Subcutaneous abdominal adipose tissue (tissue), 5 donors: ENCODE measurements at regions not wholly inside any gene's neighbourhood (a gene's known extent, or its start where the extent isn't known, plus 50 kb on each side); places are given as distances from the start of the nearest gene placed in this dataset.

ENCODE experiments used
- H3K27ac ChIP-seq: one replicate; pipeline ENCODE4 v1.7.0; 2013; ENCODE audit warnings: low read depth, mild to moderate bottlenecking, inconsistent platforms, low read length, moderate library complexity
- H3K27me3 ChIP-seq, 5 donors: one replicate each; pipeline ENCODE4 v1.7.0; 2013; ENCODE audit warnings: low read length in 5 of 5, inconsistent platforms in 1 of 5; ENCODE audit not compliant: control insufficient read depth in 5 of 5, insufficient read depth in 4 of 5
- H3K36me3 ChIP-seq, 5 donors: one replicate each; pipeline ENCODE4 v1.7.0; 2013; ENCODE audit warnings: low read length in 5 of 5; ENCODE audit not compliant: control insufficient read depth in 5 of 5, insufficient read depth in 5 of 5
- H3K4me1 ChIP-seq, 5 donors: one replicate each; pipeline ENCODE4 v1.7.0; 2013; ENCODE audit warnings: low read length in 5 of 5, mild to moderate bottlenecking in 3 of 5, moderate library complexity in 1 of 5; ENCODE audit not compliant: control insufficient read depth in 5 of 5, insufficient read depth in 5 of 5
- H3K4me3 ChIP-seq, 5 donors: one replicate each; pipeline ENCODE4 v1.7.0; 2013; ENCODE audit warnings: low read length in 5 of 5, low read depth in 1 of 5
- H3K9ac ChIP-seq, 5 donors: one replicate each; pipeline ENCODE4 v1.7.0; 2013; ENCODE audit warnings: low read length in 5 of 5, mild to moderate bottlenecking in 4 of 5, moderate library complexity in 3 of 5
- H3K9me3 ChIP-seq, 5 donors: one replicate each; pipeline ENCODE4 v1.7.0; 2013; ENCODE audit warnings: low read length in 5 of 5; ENCODE audit not compliant: control insufficient read depth in 5 of 5
- donor health status: healthy.
- donor health status: healthy.
- donor health status: healthy.
- donor health status: healthy.
- donor health status: healthy.

GRCh38 chr11:97786961-97787360 is 1233.8 kb upstream of the CNTN5 start:
- Histone ChIP-seq H3K4me3 (no peak overlapping the region), H3K9me3 (peaks cover 0 to 9% (median 3%) of the 10 kb centered on the region in 5 donors), H3K9ac (no peak overlapping the region), H3K27me3 (no peaks in the 10 kb centered on the region), H3K36me3 (no peaks in the 10 kb centered on the region), H3K4me1 (no peaks in the 10 kb centered on the region), H3K27ac (no peak overlapping the region)

GRCh38 chr11:97794876-97795275 is 1225.9 kb upstream of the CNTN5 start:
- H3K4me1 ChIP-seq: no peaks in the 10 kb centered on the region
- H3K27ac ChIP-seq: no peak overlapping the region
- no peak overlapping the region for H3K9ac ChIP-seq
- no peaks in the 10 kb centered on the region for H3K36me3 ChIP-seq
- no peaks in the 10 kb centered on the region for H3K9me3 ChIP-seq
- no peak overlapping the region for H3K4me3 ChIP-seq
- no peaks in the 10 kb centered on the region for H3K27me3 ChIP-seq

- H3K27ac ChIP-seq: no peak overlapping the region
- no peak overlapping the region for H3K4me3 ChIP-seq
- no peaks in the 10 kb centered on the region for H3K27me3 ChIP-seq
- H3K9ac ChIP-seq: no peak overlapping the region
- no peaks in the 10 kb centered on the region for H3K4me1 ChIP-seq
- no peaks in the 10 kb centered on the region for H3K9me3 ChIP-seq
- H3K36me3 ChIP-seq: no peaks in the 10 kb centered on the region
These were observed 1219.9 kb upstream of the CNTN5 start for GRCh38 chr11:97800891-97801290.

GRCh38 chr11:97814325-97814959 is 1206.3 kb upstream of the CNTN5 start:
- Histone ChIP-seq H3K9me3 (peaks cover 0 to 12% (median 6%) of the 10 kb centered on the region in 5 donors), H3K27ac (no peak overlapping the region), H3K4me1 (no peaks in the 10 kb centered on the region), H3K27me3 (no peaks in the 10 kb centered on the region), H3K36me3 (no peaks in the 10 kb centered on the region), H3K9ac (no peak overlapping the region), H3K4me3 (no peak overlapping the region)

- H3K27me3 ChIP-seq: no peaks in the 10 kb centered on the region
- no peak overlapping the region for H3K27ac ChIP-seq
- H3K36me3 ChIP-seq: no peaks in the 10 kb centered on the region
- no peak overlapping the region for H3K4me3 ChIP-seq
- no peaks in the 10 kb centered on the region for H3K4me1 ChIP-seq
- peaks cover 0 to 4% (median 2%) of the 10 kb centered on the region in 5 donors for H3K9me3 ChIP-seq
- H3K9ac ChIP-seq: no peak overlapping the region
These were observed 1205.1 kb upstream of the CNTN5 start for GRCh38 chr11:97815667-97816066.

GRCh38 chr11:97832451-97832850 is 1188.3 kb upstream of the CNTN5 start:
- no peak overlapping the region for H3K9ac ChIP-seq

GRCh38 chr11:97833412-97833811 is 1187.3 kb upstream of the CNTN5 start:
- Histone ChIP-seq H3K4me1 (no peaks in the 10 kb centered on the region), H3K9me3 (no peaks in the 10 kb centered on the region), H3K4me3 (no peak overlapping the region), H3K27me3 (no peaks in the 10 kb centered on the region), H3K36me3 (no peaks in the 10 kb centered on the region), H3K9ac (no peak overlapping the region), H3K27ac (no peak overlapping the region)

More at GRCh38 chr11:97832451-97832850, 1188.3 kb upstream of the CNTN5 start:
- Histone ChIP-seq H3K27ac (no peak overlapping the region), H3K4me1 (no peaks in the 10 kb centered on the region), H3K9me3 (no peaks in the 10 kb centered on the region), H3K36me3 (no peaks in the 10 kb centered on the region), H3K27me3 (no peaks in the 10 kb centered on the region), H3K4me3 (no peak overlapping the region)

GRCh38 chr11:97844016-97844415 is 1176.7 kb upstream of the CNTN5 start:
- Histone ChIP-seq H3K27me3 (no peaks in the 10 kb centered on the region), H3K27ac (no peak overlapping the region), H3K4me3 (no peak overlapping the region), H3K4me1 (no peaks in the 10 kb centered on the region), H3K9me3 (peaks cover 0 to 5% (median 2%) of the 10 kb centered on the region in 5 donors), H3K36me3 (no peaks in the 10 kb centered on the region), H3K9ac (no peak overlapping the region)

GRCh38 chr11:97847730-97848129 is 1173.0 kb upstream of the CNTN5 start:
- Histone ChIP-seq H3K9me3 (no peaks in the 10 kb centered on the region), H3K4me3 (no peak overlapping the region), H3K36me3 (no peaks in the 10 kb centered on the region), H3K27ac (no peak overlapping the region), H3K4me1 (no peaks in the 10 kb centered on the region), H3K27me3 (no peaks in the 10 kb centered on the region), H3K9ac (no peak overlapping the region)

- Histone ChIP-seq H3K27me3 (no peaks in the 10 kb centered on the region), H3K36me3 (no peaks in the 10 kb centered on the region), H3K9me3 (no peaks in the 10 kb centered on the region), H3K27ac (no peak overlapping the region), H3K9ac (no peak overlapping the region), H3K4me1 (no peaks in the 10 kb centered on the region), H3K4me3 (no peak overlapping the region)
These were observed 1170.0 kb upstream of the CNTN5 start for GRCh38 chr11:97850701-97851100.
